AG10803 (cell line): ENCODE measurements at regions not wholly inside any gene's neighbourhood (a gene's known extent, or its start where the extent isn't known, plus 50 kb on each side); places are given as distances from the start of the nearest gene placed in this dataset.
A peak's percentile ranks its signal among the peaks of the same experiment; 100 is the strongest.
"Not testable (repeated sequence)": the region's sequence is repeated elsewhere in the genome, so short reads cannot be mapped to it uniquely, and the experiment has no call there.

Source experiments
- DNase-seq: peaks from one replicate; pipeline ENCODE4 v3.0.0; 2010; ENCODE audit warnings: low read depth
- H3K4me3 ChIP-seq: 2 replicates; pipeline ENCODE4 v1.5.1; 2011; ENCODE audit warnings: mild to moderate bottlenecking, low read length, control low read depth
- TF ChIP-seq, protein P1 (sequence below): conservative IDR thresholded peaks from 2 replicates; pipeline ENCODE4 v1.5.1; 2011; ENCODE audit warnings: mild to moderate bottlenecking, low read length, control low read depth, inconsistent platforms

DNA sequence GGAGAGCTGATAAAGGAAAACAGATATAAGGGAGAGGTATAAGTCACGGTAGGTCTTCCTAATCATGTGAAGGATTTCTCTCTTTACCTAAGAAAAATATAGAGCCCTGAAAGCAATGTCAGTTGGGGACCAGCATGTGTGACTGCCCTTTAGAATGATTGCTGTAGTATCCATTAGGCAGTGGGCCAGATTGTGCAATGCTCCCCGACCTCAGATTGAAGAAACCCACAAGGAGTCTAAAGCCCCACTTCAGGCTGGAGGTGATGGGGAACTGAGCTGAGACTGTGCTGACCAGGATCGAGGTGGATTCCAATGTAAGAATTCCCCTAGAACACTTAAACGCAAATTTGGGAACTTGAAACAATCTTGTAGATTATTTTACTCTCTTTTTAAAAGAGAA, 614.4 kb downstream of the LIG4 start:
- TF ChIP-seq, protein P1, sequence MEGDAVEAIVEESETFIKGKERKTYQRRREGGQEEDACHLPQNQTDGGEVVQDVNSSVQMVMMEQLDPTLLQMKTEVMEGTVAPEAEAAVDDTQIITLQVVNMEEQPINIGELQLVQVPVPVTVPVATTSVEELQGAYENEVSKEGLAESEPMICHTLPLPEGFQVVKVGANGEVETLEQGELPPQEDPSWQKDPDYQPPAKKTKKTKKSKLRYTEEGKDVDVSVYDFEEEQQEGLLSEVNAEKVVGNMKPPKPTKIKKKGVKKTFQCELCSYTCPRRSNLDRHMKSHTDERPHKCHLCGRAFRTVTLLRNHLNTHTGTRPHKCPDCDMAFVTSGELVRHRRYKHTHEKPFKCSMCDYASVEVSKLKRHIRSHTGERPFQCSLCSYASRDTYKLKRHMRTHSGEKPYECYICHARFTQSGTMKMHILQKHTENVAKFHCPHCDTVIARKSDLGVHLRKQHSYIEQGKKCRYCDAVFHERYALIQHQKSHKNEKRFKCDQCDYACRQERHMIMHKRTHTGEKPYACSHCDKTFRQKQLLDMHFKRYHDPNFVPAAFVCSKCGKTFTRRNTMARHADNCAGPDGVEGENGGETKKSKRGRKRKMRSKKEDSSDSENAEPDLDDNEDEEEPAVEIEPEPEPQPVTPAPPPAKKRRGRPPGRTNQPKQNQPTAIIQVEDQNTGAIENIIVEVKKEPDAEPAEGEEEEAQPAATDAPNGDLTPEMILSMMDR: no peak
- H3K4me3 ChIP-seq: no peak overlapping the region
- no peak for DNase-seq

DNA sequence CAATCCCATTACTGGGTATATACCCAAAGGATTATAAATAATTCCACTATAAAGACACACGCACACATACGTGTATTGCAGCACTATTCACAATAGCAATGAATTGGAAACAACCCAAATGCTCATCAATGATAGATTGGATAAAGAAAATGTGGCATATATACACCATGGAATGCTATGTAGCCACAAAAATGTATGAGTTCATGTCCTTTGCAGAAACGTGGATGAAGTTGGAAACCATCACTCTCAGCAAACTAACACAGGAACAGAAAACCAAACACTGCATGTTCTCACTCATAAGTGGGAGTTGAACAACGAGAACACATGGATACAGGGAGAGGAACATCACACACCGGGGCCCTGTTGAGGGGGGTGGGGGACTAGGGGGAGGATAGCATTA, 619.0 kb downstream of the LIG4 start:
- H3K4me3 ChIP-seq: not testable (repeated sequence)
- peak; percentile 7 for DNase-seq

DNA sequence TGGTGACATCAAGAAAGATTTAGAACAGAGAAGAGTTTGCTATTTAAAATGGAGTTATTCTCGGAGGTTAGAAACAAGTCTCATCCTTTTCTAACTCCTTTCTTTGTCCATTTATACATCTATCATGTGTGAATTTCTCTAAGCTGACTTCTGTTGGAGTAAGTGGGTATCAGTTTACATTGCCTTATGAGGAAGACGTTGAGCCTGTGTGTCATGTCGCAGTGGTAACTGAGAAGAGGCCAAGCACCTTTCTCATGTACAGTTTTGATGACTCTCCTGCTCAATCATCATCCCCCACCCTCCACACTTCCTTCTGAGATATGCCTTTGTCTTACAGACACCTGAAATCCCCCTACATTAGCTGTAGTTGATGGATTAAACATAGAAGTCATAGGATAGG, 624.8 kb downstream of the LIG4 start:
- DNase-seq: no peak
- TF ChIP-seq, protein P1: no peak
- no peak overlapping the region for H3K4me3 ChIP-seq

DNA sequence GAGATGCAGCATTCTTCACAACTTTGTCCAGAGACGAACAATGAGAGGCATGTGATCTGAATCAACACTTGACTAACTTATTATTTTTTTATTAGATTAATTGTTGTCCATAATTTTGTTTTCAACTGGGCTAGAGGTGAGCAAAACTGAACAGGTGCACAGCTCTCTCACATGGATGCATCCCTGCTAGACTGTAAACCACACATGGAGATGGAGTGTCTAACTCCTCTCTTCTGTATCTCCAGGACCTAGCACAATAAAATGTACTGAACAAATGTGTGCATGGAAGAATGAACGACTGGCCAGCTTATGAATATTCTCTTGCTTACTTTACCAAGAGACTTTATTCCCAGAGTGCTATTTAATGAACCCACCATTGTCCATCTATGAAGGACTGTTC, 627.7 kb downstream of the LIG4 start:
- TF ChIP-seq, protein P1: no peak
- H3K4me3 ChIP-seq: no peak overlapping the region
- DNase-seq: no peak

DNA sequence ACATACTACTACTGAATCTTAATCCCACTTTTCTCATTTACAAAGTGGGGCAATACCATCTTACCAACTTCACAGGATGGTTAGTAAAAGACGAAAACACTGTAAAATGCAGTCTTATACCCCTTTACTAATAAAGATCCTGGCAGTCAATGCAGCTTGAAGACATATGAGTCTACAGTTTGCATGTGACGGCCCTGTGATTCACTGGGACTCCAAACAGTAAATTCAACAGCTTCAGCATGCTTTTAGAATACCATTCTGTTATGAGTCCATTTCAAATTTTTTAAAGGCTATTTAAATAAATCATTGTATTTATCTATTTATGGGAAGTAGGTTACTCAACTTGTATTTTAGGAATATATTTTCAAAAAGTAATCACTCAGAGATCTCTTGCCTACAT, 629.1 kb downstream of the LIG4 start:
- no peak overlapping the region for H3K4me3 ChIP-seq
- DNase-seq: peak; percentile 40
- TF ChIP-seq, protein P1: no peak

DNA sequence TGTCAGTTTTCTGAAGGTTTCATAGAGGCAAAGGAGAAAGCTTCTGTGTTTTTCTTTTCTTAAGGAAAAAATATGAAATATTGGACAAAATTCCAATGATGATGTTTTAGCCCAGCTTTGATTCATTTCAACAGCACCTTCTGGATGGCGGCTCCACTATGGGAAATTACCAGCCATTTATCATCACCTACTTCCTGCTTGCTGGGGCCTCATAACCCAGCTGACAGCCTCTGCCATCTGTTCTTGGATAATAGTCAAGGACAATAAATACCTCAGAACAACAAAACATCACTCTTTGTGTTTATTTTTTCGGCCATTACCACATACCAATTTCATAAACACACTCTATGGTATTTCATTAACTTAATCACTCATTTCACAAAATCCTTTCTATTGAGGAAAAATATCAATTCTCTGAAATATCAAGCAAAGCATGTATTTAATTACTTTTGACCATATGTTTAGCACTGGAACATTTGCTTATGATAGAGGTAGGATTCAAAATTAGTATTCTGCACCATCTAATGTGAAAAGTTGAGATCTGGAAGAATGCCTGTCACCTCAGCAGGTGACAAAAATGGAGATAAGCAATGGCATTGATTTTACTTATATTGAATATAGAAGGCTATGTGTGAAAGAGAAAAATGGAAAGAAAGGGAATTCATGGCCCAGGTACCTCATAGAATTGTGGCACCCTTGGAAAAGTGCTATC, 629.7 kb downstream of the LIG4 start:
- DNase-seq: peak; percentile 27
- TF ChIP-seq, protein P1: no peak
- H3K4me3 ChIP-seq: no peak overlapping the region

DNA sequence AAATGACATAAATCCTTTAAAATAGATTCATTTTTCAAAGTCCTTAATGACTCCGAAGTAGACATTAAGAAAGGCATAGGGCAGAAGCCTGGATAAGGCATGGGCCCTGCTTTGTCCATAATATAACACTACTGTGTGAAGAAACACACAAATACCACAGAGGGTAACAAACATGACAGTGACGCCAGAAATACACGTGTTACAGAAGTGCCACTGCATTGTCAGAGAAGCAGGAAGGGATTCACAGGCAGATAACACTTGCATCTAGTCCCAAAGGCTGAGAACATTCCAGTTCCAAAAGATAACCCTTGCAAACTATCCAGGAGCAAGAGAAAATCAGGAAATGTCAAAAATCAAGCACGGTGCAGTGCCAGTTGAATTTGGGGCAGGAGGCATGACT, 633.2 kb downstream of the LIG4 start:
- no peak overlapping the region for H3K4me3 ChIP-seq
- TF ChIP-seq, protein P1: no peak
- DNase-seq: no peak
